ENCODE measurements at regions not wholly inside any gene's neighbourhood (a gene's known extent, or its start where the extent isn't known, plus 50 kb on each side); places are given as distances from the start of the nearest gene placed in this dataset.

DNA sequence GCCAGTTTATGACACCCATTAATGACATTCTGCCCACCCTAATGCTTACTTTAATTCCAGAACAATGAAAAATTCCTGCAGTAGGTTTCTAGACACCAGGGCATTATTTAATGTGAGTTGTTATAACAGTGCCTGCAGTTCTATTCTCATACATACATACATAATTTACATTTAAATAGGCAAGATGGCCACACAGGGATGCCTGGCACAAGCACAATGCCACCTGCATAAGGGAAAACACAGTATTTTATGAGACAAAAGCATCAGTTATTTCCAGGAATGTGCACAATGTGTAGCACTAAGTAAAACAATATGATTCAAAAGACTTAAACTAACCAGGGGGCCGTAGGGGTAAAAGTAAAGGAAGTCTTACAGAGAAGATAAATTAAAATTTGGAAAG lies 243.9 kb upstream of the SPRY2 start:
- Histone ChIP-seq H3F3A (ENCODE audit: insufficient read depth, low read length, poor library complexity, severe bottlenecking) (no peaks in the 10 kb centered on the region), H3K27ac (ENCODE audit: low read length) (no peak overlapping the region), H3K4me3 (ENCODE audit: low read length) (no peak overlapping the region)

DNA sequence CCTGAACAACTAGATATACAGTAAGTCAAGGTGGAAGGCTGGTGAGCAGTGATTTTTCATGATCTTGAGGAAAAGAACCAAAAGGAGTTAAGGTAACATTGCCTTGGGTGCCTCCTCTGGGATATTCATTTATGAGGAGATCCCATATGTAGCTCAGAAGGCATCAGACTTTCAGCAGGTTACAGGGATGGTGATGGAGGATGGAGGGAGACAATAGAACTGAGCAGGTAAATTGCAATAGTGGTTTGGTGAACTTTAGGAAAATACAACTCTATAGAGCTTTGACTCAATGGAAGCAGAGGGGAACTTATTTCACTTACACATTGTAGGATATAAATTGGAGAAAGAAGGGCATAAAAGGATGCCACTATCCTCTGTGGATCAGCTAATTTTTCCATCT lies 243.4 kb upstream of the SPRY2 start:
- no peaks in the 10 kb centered on the region for H3K9me3 ChIP-seq (ENCODE audit: low read length)
- H3K4me2 ChIP-seq (ENCODE audit: low read length) = no peak overlapping the region
- TF ChIP-seq SMC3 (conservative IDR thresholded peaks at IDR 0.05; ENCODE audit: poor library complexity) (no peak), MXI1 (conservative IDR thresholded peaks at IDR 0.05; ENCODE audit: poor library complexity, severe bottlenecking) (no peak), CTCF (IDR thresholded peaks at IDR 0.05; ENCODE audit: poor library complexity, severe bottlenecking) (no peak), EZH2 (IDR thresholded peaks at IDR 0.05; ENCODE audit: borderline replicate concordance, insufficient read depth, low read length, poor library complexity, severe bottlenecking) (no peak)
- TF ChIP-seq, protein P1, sequence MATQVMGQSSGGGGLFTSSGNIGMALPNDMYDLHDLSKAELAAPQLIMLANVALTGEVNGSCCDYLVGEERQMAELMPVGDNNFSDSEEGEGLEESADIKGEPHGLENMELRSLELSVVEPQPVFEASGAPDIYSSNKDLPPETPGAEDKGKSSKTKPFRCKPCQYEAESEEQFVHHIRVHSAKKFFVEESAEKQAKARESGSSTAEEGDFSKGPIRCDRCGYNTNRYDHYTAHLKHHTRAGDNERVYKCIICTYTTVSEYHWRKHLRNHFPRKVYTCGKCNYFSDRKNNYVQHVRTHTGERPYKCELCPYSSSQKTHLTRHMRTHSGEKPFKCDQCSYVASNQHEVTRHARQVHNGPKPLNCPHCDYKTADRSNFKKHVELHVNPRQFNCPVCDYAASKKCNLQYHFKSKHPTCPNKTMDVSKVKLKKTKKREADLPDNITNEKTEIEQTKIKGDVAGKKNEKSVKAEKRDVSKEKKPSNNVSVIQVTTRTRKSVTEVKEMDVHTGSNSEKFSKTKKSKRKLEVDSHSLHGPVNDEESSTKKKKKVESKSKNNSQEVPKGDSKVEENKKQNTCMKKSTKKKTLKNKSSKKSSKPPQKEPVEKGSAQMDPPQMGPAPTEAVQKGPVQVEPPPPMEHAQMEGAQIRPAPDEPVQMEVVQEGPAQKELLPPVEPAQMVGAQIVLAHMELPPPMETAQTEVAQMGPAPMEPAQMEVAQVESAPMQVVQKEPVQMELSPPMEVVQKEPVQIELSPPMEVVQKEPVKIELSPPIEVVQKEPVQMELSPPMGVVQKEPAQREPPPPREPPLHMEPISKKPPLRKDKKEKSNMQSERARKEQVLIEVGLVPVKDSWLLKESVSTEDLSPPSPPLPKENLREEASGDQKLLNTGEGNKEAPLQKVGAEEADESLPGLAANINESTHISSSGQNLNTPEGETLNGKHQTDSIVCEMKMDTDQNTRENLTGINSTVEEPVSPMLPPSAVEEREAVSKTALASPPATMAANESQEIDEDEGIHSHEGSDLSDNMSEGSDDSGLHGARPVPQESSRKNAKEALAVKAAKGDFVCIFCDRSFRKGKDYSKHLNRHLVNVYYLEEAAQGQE (IDR thresholded peaks at IDR 0.05; ENCODE audit: borderline replicate concordance) = no peak
- no peaks in the 10 kb centered on the region for H3F3A ChIP-seq (ENCODE audit: insufficient read depth, low read length, poor library complexity, severe bottlenecking)
- no peak overlapping the region for H3K4me3 ChIP-seq (ENCODE audit: low read length)
- no peak overlapping the region for H3K9ac ChIP-seq (ENCODE audit: low read length)
- no peaks in the 10 kb centered on the region for H4K20me1 ChIP-seq (ENCODE audit: insufficient read depth)
- H2AFZ ChIP-seq (ENCODE audit: low read depth, low read length) = no peak overlapping the region
- H3K9me2 ChIP-seq (ENCODE audit: insufficient read depth, low read length) = no peaks in the 10 kb centered on the region
- no peaks in the 10 kb centered on the region for H3K79me2 ChIP-seq (replicated peaks; ENCODE audit: insufficient read depth, low read length)
- no peaks in the 10 kb centered on the region for H3K36me3 ChIP-seq (ENCODE audit: insufficient read depth, low read length)
- H3K27ac ChIP-seq (ENCODE audit: low read length) = no peak overlapping the region
- H3K27me3 ChIP-seq (ENCODE audit: insufficient read depth, low read depth, low read length) = no peaks in the 10 kb centered on the region

More for the DNA sequence above, 243.9 kb upstream of the SPRY2 start:
- no peaks in the 10 kb centered on the region for H4K20me1 ChIP-seq (ENCODE audit: insufficient read depth)
- H3K27me3 ChIP-seq (ENCODE audit: insufficient read depth, low read depth, low read length) = no peaks in the 10 kb centered on the region
- no peaks in the 10 kb centered on the region for H3K9me3 ChIP-seq (ENCODE audit: low read length)
- H3K79me2 ChIP-seq (replicated peaks; ENCODE audit: insufficient read depth, low read length) = no peaks in the 10 kb centered on the region
- H3K9ac ChIP-seq (ENCODE audit: low read length) = no peak overlapping the region
- no peaks in the 10 kb centered on the region for H3K36me3 ChIP-seq (ENCODE audit: insufficient read depth, low read length)
- no peak overlapping the region for H3K4me2 ChIP-seq (ENCODE audit: low read length)
- no peak overlapping the region for H2AFZ ChIP-seq (ENCODE audit: low read depth, low read length)
- H3K9me2 ChIP-seq (ENCODE audit: insufficient read depth, low read length) = no peaks in the 10 kb centered on the region
- TF ChIP-seq POLR2AphosphoS5 (IDR thresholded peaks at IDR 0.05) (no peak), TAF1 (IDR thresholded peaks at IDR 0.05; ENCODE audit: low read depth) (no peak), EZH2 (IDR thresholded peaks at IDR 0.05; ENCODE audit: borderline replicate concordance, insufficient read depth, low read length, poor library complexity, severe bottlenecking) (no peak), EP300 (conservative IDR thresholded peaks at IDR 0.05; ENCODE audit: poor library complexity, severe bottlenecking) (no peak), MXI1 (conservative IDR thresholded peaks at IDR 0.05; ENCODE audit: poor library complexity, severe bottlenecking) (no peak), RAD21 (conservative IDR thresholded peaks at IDR 0.05) (no peak), CTCF (IDR thresholded peaks at IDR 0.05; ENCODE audit: poor library complexity, severe bottlenecking) (no peak), SMC3 (conservative IDR thresholded peaks at IDR 0.05; ENCODE audit: poor library complexity) (no peak)
- TF ChIP-seq, protein P1 (IDR thresholded peaks at IDR 0.05; ENCODE audit: borderline replicate concordance) = no peak
